ENCODE measurements at regions not wholly inside any gene's neighbourhood (a gene's known extent, or its start where the extent isn't known, plus 50 kb on each side); places are given as distances from the start of the nearest gene placed in this dataset.

DNA sequence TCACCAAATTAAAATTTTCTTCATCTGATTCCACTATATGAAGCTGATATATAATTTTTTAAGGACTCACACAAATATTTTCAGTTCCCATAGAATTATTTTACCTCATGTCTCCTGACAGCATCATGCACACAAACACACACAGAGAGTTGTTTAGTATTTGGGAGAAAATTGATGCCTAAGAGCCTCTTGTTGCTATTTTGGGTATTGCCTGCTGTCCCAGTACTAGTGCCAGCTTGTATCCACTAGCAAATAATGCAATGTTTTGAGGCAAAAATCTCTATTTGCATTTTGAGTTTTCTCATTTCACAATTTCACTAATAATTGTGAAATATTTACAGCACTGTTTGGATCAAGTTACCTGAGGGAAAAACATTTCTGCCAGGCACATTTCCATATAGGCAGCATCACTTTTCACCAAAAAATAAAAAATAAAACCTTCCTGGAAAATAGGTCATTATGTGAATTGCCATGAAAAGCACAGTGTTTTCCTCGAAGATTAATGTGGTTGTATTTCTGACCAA lies 328.2 kb downstream of the KCNJ3 start:
- H3K27ac ChIP-seq: no peak overlapping the region
- H3K4me1 ChIP-seq: no peaks in the 10 kb centered on the region
- no peaks in the 10 kb centered on the region for H3K27me3 ChIP-seq
- no peaks in the 10 kb centered on the region for H4K20me1 ChIP-seq
- H3K9me3 ChIP-seq: no peaks in the 10 kb centered on the region
- no peak for TF ChIP-seq Cebpa-rat (IDR thresholded peaks at IDR 0.05)
- no peak overlapping the region for H3K4me3 ChIP-seq
- H3K4me2 ChIP-seq: no peak overlapping the region
- no peak overlapping the region for H3K9ac ChIP-seq
- no peaks in the 10 kb centered on the region for H3K36me3 ChIP-seq

DNA sequence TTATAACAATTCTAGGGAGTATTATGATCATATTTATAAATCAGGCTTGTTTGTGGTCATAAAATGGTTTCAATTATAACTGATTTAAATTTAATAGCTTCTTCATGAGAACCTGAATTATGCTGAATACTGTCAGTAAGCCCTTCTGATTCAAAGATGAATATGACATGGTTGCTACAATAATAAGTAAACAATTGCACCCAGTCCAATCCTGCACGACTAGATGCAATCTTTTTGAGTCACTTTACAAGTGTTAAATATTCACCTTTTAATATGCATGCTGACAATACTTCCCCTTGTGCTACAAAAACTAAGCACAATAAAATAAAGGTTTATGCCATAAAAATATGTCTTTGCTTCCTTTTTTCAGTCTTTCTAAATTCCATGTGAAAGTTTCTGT lies 325.2 kb downstream of the KCNJ3 start:
- Histone ChIP-seq H3K9me3 (no peaks in the 10 kb centered on the region), H3K36me3 (no peaks in the 10 kb centered on the region)

DNA sequence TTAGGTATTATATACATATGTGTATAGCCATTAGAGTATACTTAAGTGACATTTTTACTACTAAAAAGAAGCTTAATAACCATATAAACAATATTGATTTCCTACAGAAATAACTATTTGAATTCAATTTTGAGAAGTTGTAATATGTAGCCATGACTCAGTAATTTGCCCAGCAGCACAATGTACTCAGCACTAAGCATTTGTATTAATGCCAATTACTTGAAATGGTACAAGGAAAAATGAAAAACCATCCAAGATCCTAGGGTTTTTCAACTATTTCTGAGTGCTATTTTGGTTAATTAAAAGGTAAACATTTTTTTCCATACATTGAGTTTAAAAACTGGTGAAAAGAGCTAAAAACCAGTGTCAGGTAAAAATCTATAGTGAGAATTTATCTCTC lies 324.0 kb downstream of the KCNJ3 start:
- Histone ChIP-seq H3K4me1 (no peaks in the 10 kb centered on the region), H3K36me3 (no peaks in the 10 kb centered on the region), H3K27me3 (no peaks in the 10 kb centered on the region), H4K20me1 (no peaks in the 10 kb centered on the region), H3K9me3 (no peaks in the 10 kb centered on the region), H3K4me2 (no peak overlapping the region), H3K9ac (no peak overlapping the region), H3K27ac (no peak overlapping the region), H3K4me3 (no peak overlapping the region)
- TF ChIP-seq Cebpa-rat (IDR thresholded peaks at IDR 0.05): no peak

More for the DNA sequence above, 325.2 kb downstream of the KCNJ3 start:
- H3K27ac ChIP-seq: no peak overlapping the region
- no peak overlapping the region for H3K4me2 ChIP-seq
- no peak for TF ChIP-seq Cebpa-rat (IDR thresholded peaks at IDR 0.05)
- no peaks in the 10 kb centered on the region for H3K4me1 ChIP-seq
- no peak overlapping the region for H3K4me3 ChIP-seq
- no peak overlapping the region for H3K9ac ChIP-seq
- H4K20me1 ChIP-seq: no peaks in the 10 kb centered on the region
- H3K27me3 ChIP-seq: no peaks in the 10 kb centered on the region

DNA sequence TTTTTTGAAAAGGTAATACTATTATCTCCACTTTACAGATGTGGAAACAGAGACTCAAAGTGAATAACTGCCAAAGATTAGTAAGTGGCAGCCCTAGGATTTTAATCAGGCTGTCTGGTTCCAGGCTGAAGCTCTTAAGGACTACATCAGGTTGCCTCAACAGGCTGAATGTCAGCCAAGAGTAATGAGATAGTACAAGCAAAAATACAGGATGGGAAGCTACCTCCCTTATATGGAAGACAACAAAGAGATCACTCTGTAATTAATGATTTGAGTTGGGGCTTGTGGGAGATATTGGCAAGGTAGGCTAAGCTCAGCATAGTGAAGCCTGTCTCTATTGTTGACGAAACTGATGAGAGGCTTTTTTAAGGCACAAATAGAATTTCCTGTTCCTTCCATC lies 323.1 kb downstream of the KCNJ3 start:
- H3K27me3 ChIP-seq: no peaks in the 10 kb centered on the region
- H3K9me3 ChIP-seq: no peaks in the 10 kb centered on the region
- H3K27ac ChIP-seq: no peak overlapping the region
- H3K4me2 ChIP-seq: no peak overlapping the region
- no peaks in the 10 kb centered on the region for H3K4me1 ChIP-seq
- H4K20me1 ChIP-seq: no peaks in the 10 kb centered on the region
- H3K4me3 ChIP-seq: no peak overlapping the region
- no peak for TF ChIP-seq Cebpa-rat (IDR thresholded peaks at IDR 0.05)
- H3K9ac ChIP-seq: no peak overlapping the region
- H3K36me3 ChIP-seq: no peaks in the 10 kb centered on the region

DNA sequence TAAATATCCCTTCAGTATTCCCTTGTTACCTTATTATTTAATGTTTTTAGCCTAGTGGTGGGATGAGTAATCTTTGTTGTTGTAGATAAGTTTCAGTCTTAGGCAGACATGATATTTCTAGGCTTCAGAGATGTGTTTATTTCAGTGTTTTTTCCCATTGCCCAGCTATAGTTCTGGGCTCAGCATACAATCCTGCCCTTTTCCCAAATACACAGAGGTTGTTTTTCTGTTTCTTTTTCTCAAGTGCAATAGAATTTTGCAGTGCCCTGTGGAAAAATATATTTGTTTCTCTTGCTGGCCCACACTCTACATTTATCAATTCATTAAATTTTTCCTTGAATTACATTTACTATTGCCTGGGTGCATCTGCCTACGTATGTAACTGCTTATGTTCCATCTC lies 321.8 kb downstream of the KCNJ3 start:
- no peaks in the 10 kb centered on the region for H3K4me1 ChIP-seq
- no peak for TF ChIP-seq Cebpa-rat (IDR thresholded peaks at IDR 0.05)

DNA sequence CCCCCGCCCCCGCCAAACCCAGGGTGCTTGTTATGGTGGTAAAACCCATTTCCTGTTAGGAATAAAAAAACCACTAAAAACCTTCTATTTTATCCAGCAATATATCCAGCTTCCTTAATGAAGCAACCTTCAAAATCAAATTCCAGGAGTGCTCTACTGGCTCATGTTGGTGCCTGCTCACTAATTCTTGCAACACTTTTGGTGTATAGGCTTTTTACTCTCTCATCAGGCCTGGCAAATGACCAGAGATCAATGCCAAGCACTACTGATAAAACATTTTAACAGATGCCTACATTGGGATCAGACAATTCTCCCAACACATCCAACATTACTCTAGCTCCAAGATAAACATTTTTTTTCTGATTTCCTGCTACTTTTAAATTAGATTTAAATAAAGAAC lies 312.4 kb downstream of the KCNJ3 start:
- no peak overlapping the region for H3K9ac ChIP-seq
- H3K27ac ChIP-seq: no peak overlapping the region
- no peaks in the 10 kb centered on the region for H3K36me3 ChIP-seq
- no peaks in the 10 kb centered on the region for H3K4me1 ChIP-seq
- no peak overlapping the region for H3K4me2 ChIP-seq
- no peaks in the 10 kb centered on the region for H3K9me3 ChIP-seq
- no peaks in the 10 kb centered on the region for H3K27me3 ChIP-seq
- H4K20me1 ChIP-seq: no peaks in the 10 kb centered on the region
- H3K4me3 ChIP-seq: no peak overlapping the region
- TF ChIP-seq Cebpa-rat (IDR thresholded peaks at IDR 0.05): no peak

More for the DNA sequence above, 321.8 kb downstream of the KCNJ3 start:
- Histone ChIP-seq H3K4me2 (no peak overlapping the region), H3K27me3 (no peaks in the 10 kb centered on the region), H3K27ac (no peak overlapping the region), H3K36me3 (no peaks in the 10 kb centered on the region), H3K9me3 (no peaks in the 10 kb centered on the region), H3K4me3 (no peak overlapping the region), H3K9ac (no peak overlapping the region), H4K20me1 (no peaks in the 10 kb centered on the region)

DNA sequence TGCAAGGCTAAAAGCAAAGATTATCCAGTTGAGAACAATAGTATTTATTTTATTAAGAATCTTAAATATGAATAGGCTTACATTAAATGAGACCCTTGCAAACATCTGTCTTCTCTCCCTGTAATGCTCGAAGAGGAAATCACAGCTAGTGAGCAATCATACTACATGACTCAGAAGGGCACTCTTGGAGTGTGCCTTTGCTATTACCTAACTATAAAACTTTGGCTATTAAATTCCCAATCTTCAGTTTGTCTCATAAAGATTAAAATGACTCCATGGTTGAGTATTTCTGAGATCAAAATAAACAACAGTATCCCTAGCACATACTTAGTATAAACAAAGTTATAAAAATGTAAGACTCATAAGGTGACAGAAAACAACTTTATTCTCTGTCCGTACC lies 296.9 kb downstream of the KCNJ3 start:
- no peak for TF ChIP-seq Cebpa-rat (IDR thresholded peaks at IDR 0.05)
- Histone ChIP-seq H4K20me1 (no peaks in the 10 kb centered on the region), H3K4me3 (no peak overlapping the region), H3K27ac (no peak overlapping the region), H3K4me1 (no peaks in the 10 kb centered on the region), H3K36me3 (no peaks in the 10 kb centered on the region), H3K9ac (no peak overlapping the region), H3K27me3 (no peaks in the 10 kb centered on the region), H3K4me2 (no peak overlapping the region), H3K9me3 (no peaks in the 10 kb centered on the region)

DNA sequence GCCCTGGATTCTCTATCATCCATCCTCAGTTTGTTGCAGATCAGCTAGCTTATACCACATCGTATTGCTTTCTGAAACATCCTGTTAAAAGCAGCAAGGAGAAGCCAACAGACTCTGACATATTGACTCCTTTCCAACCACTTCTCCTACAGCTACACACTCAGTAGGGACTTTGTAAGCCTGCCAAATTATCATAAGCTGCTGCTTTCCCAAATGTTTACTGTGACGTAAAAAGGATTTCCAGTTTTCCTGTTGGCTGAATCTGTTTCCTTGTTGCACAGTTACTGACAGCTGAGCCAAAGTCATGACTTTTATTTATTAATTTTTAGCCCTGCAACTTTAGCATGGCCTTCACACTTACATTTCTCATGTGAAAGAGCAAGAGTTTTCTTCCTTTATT lies 294.3 kb downstream of the KCNJ3 start:
- H3K4me1 ChIP-seq: no peaks in the 10 kb centered on the region
- no peaks in the 10 kb centered on the region for H3K27me3 ChIP-seq
- no peak overlapping the region for H3K27ac ChIP-seq
- TF ChIP-seq Cebpa-rat (IDR thresholded peaks at IDR 0.05): no peak
- H3K36me3 ChIP-seq: no peaks in the 10 kb centered on the region
- H3K4me2 ChIP-seq: no peak overlapping the region
- H4K20me1 ChIP-seq: no peaks in the 10 kb centered on the region
- no peak overlapping the region for H3K4me3 ChIP-seq
- H3K9me3 ChIP-seq: no peaks in the 10 kb centered on the region
- H3K9ac ChIP-seq: no peak overlapping the region

DNA sequence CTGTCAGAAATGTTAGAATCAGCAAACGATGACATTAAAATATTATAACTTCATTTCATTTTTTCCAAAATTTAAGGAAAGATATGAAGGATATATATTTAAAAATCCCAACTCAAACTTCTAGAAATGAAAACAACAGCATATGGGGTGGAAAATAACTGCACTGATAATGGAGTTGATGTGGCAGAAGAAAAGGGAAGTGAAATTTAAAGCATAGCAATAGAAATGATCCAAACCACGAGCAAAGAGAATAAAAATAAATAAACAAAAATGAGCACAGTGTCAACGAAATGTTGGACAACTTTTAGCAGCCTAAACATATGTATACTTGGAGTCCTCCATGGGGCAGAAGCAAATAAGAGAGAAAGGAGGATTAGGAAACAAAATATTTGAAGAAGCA lies 280.2 kb downstream of the KCNJ3 start:
- Histone ChIP-seq H3K9me3 (no peaks in the 10 kb centered on the region), H3K4me3 (no peak overlapping the region), H3K27me3 (no peaks in the 10 kb centered on the region), H3K4me1 (0 out of 2 replicates have a peak, but pooled peaks cover 3% of the 10 kb centered on the region), H3K27ac (no peak overlapping the region), H3K4me2 (no peak overlapping the region), H3K9ac (no peak overlapping the region), H4K20me1 (no peaks in the 10 kb centered on the region), H3K36me3 (no peaks in the 10 kb centered on the region)
- no peak for TF ChIP-seq Cebpa-rat (IDR thresholded peaks at IDR 0.05)

DNA sequence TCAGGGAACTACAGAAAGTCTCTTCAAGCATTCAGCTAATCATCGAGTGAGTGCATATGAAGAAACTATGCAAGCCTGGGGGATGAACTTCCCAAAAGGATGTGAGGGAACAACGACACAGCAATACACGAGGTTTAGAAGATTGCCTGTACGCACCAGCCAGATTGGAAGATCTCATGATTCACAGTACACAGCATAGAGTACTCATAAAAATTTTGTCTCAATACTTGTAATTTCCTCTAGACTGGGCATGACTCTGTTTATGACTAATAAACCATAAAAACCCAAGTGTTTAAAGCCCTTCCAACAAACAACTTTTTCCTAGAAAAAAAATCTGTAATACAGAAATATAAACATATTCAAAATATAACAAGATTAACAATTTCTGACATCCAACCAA lies 279.7 kb downstream of the KCNJ3 start:
- no peaks in the 10 kb centered on the region for H3K9me3 ChIP-seq
- no peak overlapping the region for H3K27ac ChIP-seq
- H3K4me1 ChIP-seq: 0 out of 2 replicates have a peak, but pooled peaks cover 3% of the 10 kb centered on the region
- TF ChIP-seq Cebpa-rat (IDR thresholded peaks at IDR 0.05): no peak
- no peaks in the 10 kb centered on the region for H4K20me1 ChIP-seq
- H3K27me3 ChIP-seq: no peaks in the 10 kb centered on the region
- H3K9ac ChIP-seq: no peak overlapping the region
- H3K4me3 ChIP-seq: no peak overlapping the region
- no peak overlapping the region for H3K4me2 ChIP-seq
- no peaks in the 10 kb centered on the region for H3K36me3 ChIP-seq

DNA sequence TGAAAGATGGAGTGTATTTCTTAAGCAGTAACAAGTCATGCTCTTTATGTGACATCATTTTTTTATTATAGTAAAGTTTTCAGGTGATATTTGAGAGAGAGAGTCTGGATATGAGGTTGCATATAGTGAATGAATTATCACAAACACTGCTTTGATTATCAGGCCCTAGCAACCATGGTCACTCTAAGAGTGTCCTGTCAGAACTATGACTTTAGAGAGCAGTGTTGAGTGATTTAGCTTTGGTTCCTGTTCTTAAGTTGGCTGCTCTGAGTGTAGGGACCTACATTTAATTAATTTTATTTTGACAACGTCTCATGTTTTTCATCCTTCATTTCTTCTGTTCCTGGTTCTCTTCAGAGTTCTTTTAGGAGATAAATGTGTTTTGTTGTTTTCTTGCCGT lies 275.5 kb downstream of the KCNJ3 start:
- H3K4me1 ChIP-seq: no peaks in the 10 kb centered on the region
- H3K27me3 ChIP-seq: no peaks in the 10 kb centered on the region
- H3K9ac ChIP-seq: no peak overlapping the region
- no peaks in the 10 kb centered on the region for H3K36me3 ChIP-seq
- no peak overlapping the region for H3K4me3 ChIP-seq
- no peaks in the 10 kb centered on the region for H4K20me1 ChIP-seq
- no peak overlapping the region for H3K27ac ChIP-seq
- no peak for TF ChIP-seq Cebpa-rat (IDR thresholded peaks at IDR 0.05)
- no peak overlapping the region for H3K4me2 ChIP-seq
- H3K9me3 ChIP-seq: no peaks in the 10 kb centered on the region

All from BLaER1 (cell line).